ENCODE measurements at regions not wholly inside any gene's neighbourhood (a gene's known extent, or its start where the extent isn't known, plus 50 kb on each side); places are given as distances from the start of the nearest gene placed in this dataset.

- TF ChIP-seq CTCF (IDR thresholded peaks at IDR 0.05; ENCODE audit: control insufficient read depth, insufficient read depth, low read depth, low read length, missing control alignments): no peak
- no peak overlapping the region for H3K4me3 ChIP-seq (ENCODE audit: control insufficient read depth, low read depth, low read length)
- no peak for DNase-seq (ENCODE audit: low read depth)
Measured at GRCh38 chr12:127074161-127074560, 1192.8 kb upstream of the TMEM132C start.

GRCh38 chr12:127075981-127076380, 1191.0 kb upstream of the TMEM132C start:
- H3K4me3 ChIP-seq (ENCODE audit: control insufficient read depth, low read depth, low read length): no peak overlapping the region
- no peak for TF ChIP-seq CTCF (IDR thresholded peaks at IDR 0.05; ENCODE audit: control insufficient read depth, insufficient read depth, low read depth, low read length, missing control alignments)
- no peak for DNase-seq (ENCODE audit: low read depth)

GRCh38 chr12:127077262-127078045, 1189.5 kb upstream of the TMEM132C start:
- no peak for DNase-seq (ENCODE audit: low read depth)
- TF ChIP-seq CTCF (IDR thresholded peaks at IDR 0.05; ENCODE audit: control insufficient read depth, insufficient read depth, low read depth, low read length, missing control alignments): no peak
- H3K4me3 ChIP-seq (ENCODE audit: control insufficient read depth, low read depth, low read length): no peak overlapping the region

GRCh38 chr12:127078577-127079350, 1188.2 kb upstream of the TMEM132C start:
- H3K4me3 ChIP-seq (ENCODE audit: control insufficient read depth, low read depth, low read length): no peak overlapping the region
- no peak for TF ChIP-seq CTCF (IDR thresholded peaks at IDR 0.05; ENCODE audit: control insufficient read depth, insufficient read depth, low read depth, low read length, missing control alignments)
- no peak for DNase-seq (ENCODE audit: low read depth)

GRCh38 chr12:127079636-127080035, 1187.3 kb upstream of the TMEM132C start:
- DNase-seq (ENCODE audit: low read depth): no peak
- H3K4me3 ChIP-seq (ENCODE audit: control insufficient read depth, low read depth, low read length): no peak overlapping the region
- TF ChIP-seq CTCF (IDR thresholded peaks at IDR 0.05; ENCODE audit: control insufficient read depth, insufficient read depth, low read depth, low read length, missing control alignments): no peak

GRCh38 chr12:127081058-127081457, 1185.9 kb upstream of the TMEM132C start:
- no peak for TF ChIP-seq CTCF (IDR thresholded peaks at IDR 0.05; ENCODE audit: control insufficient read depth, insufficient read depth, low read depth, low read length, missing control alignments)
- DNase-seq (ENCODE audit: low read depth): no peak
- H3K4me3 ChIP-seq (ENCODE audit: control insufficient read depth, low read depth, low read length): no peak overlapping the region
